DMS 273 (cell line): ENCODE measurements at regions not wholly inside any gene's neighbourhood (a gene's known extent, or its start where the extent isn't known, plus 50 kb on each side); places are given as distances from the start of the nearest gene placed in this dataset.
A peak's percentile ranks its signal among the peaks of the same experiment; 100 is the strongest.

Experiments
- DNase-seq: peaks from one replicate; lab custom pipeline; 2025; ENCODE audit not compliant: unreplicated experiment; lab: John Stamatoyannopoulos, UW

DNA sequence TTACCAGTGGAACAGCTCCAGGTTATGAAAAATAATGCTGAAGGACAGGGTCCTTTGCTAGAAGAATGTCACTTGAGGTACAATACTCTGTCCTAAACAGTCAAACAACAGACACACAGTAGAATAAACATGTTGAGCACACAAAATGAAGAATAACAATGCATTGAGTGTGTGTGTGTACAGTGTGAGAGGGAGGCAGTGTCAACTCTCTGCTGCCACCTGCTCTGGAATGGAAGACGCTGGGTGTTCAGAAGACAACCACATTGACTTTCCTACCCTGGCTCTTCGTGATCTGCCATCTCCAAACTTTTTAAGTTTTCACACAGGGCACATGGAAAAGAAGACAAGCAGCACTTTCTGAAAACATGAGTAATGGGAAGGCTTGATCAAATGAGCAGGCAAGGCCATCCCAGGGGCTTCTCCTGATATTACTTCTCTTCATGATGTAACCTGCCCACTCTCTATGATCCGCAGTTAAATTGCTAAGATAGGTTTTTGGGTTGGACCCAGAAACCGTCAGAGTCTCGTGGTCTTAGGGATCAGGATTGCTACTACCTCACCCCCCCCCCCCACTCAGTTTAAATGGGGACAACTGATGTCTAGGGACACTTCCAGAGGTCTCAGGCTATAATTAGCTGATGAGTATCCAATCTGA lies 533.2 kb upstream of the TNP1 start:
- no peak for DNase-seq

DNA sequence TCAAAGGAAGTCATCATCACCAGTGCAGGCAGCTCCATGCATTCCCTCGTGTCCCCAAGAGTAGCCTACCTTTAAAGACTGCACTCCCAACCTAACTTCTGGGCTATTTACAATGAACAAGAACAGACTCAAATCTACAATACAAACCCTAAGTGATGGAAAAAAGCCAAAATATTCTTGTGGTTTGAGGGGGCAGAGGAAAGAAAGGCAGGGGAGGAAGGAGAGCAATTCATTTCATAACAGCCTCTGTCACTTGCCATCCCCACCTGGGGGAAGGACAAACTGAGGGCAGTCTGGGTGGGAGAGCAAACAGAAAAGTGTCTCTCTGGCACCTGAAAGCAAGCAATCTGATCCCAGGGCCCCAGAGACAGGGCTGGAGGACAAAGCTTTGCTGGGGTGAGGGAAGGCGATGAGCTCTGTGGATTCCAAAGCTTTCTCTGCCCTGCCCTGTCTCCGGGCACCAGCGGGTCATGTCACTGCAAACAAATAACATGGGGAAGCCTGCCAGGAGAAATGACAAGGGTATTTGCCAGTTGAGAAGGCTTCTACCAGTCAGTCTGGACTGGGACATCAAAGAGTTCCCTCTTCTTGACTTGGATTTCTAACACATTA lies 528.0 kb upstream of the TNP1 start:
- DNase-seq = no peak

DNA sequence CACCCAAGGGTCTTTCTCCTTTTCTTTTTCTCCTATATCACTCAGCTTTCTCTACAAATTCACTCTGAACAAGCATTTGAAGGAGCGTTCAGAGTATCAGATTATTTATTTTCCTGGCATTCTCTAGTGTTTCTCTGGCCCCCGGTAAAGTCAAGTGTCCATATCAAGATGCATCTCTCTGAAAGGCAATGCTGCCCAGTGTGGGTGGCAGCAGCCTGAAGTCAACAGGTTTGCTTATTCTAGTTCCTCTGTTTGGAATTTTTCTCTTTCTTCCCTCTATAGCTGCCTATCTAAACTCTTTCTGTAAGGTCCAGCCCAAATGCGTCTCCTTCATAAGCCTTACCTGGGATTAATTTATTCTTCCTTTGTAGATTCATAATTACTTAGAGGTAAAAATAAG lies 526.2 kb upstream of the TNP1 start:
- DNase-seq = no peak

DNA sequence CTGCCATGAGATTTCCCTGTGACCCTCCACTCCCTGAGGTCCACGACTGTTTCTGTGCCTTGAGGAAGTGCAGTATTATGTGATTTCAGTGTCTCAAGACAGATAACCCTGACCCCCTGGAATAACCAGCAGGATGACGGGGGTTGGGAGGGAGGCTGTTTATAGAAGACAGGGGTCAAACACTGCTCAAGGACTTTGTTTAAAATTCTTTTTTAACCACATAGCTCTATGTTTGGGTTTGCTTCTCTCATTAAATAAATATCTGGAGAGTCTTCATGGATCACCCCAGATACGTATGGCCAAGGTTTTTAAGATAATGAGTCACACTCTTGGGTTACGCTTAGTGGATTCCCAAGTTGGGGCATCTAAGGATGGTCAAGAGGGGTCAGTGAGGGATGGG lies 523.8 kb upstream of the TNP1 start:
- no peak for DNase-seq

DNA sequence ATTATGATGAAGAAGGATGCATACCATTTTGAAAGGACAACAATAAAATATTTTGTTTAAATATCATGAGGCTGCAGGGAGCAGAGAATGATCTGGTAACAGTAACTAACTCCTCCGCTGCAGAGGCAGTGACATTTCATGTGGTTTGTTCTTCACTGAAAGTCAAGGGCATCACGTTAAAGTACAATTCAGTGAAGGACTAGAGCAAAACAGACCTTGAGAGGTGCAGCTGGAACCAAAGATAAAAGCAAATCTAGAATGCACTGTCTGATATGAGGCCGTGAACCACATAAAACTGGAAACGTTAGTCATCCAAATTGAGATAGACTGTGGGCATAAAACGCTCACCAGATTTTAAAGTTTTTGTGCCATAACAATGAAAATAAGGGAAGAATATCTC lies 522.9 kb upstream of the TNP1 start:
- no peak for DNase-seq

DNA sequence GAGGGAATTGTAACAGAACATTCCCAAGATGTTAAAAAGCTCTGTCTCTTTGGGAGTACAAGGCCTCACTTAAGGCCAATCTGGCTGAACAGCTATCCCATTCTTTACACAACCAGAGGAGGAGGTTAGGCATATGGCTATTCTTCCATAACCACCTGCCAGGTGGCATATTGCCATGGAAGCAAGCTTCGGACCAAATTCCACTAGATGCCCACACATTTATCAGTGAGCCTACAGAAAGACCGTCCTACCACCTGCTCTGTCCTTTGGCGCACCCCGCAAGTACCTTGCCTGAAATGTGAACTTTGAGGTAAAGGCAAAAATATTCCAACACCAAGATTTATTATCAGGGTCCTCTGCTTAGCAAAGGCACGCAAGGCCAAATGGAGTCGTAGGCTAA lies 519.9 kb upstream of the TNP1 start:
- peak; percentile 76 for DNase-seq

DNA sequence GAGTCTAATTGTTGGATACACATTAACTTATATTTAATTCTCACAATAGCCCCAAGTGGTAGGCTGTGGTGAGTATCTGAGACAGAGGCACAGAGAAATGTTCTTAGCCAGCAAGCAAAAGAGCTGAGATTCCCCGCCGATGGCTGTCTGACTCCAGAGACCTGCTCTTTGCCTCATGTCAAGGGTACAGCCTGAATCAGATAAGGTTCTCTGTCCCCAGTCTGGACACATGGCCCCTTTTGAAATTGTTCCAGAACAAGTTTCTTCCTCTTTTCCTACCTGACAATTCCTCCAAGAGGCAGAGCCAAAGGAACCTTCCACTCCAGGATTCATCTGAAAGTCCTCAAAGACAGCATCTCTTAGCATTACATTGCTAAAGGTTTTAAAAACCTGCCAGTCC lies 512.9 kb upstream of the TNP1 start:
- DNase-seq = no peak

DNA sequence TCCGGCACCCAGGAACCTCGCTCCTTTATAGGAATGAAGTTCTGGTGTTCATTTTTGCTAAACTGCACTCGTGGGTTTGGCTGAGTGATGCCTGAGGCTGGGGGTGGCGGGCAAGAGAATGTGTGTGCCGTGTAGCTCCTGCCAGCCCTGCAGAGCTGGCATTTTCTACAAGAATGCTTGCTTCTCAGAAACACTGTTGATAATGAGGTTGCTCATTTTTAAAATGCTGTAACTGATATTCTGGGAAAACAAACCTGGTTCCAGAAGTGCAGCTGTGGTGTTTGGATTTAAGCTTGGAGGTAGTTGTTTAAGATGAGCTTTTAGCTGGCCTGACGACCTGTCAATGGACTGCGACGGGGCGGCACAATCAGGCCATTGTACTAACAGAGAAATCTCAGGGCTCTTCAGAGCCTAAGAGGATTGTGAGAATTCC lies 511.9 kb upstream of the TNP1 start:
- no peak for DNase-seq

DNA sequence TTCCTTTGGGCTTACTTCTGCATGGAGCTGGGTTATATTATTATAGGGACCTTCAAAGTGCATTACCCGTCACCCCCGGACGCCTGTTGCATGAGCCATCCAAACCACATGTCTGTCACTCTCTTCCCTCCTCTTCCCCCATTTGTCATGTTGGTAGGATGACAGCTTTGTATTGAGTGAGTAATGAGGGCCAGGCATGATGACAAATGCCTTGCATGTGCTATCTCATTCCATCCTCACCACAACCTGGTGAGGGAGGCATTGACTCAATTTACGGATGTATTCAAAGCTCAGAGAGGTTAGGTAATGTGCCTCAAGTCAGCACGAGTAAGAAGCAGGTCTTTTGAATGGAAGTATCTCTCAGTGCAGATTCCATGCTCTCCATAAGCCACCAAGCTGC lies 510.5 kb upstream of the TNP1 start:
- DNase-seq = no peak

DNA sequence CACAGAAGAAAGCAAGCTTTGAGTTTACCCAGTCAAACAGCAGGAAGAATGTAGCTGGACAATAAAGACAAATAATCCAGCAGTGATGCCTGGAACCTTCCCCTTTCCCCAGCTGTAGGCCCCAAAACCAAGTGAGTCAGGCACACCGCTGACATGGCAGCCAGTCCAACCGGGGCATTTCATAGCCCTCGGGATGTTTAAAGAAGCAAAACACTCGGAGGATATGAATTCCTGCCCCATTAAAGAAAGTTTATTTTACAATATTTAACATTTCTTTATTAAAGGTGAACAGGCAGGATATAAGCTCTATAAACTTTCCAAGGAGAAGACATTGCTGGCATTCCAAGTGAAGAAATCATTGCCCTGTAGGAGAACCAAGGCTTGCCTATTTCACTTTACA lies 507.6 kb upstream of the TNP1 start:
- DNase-seq = no peak

DNA sequence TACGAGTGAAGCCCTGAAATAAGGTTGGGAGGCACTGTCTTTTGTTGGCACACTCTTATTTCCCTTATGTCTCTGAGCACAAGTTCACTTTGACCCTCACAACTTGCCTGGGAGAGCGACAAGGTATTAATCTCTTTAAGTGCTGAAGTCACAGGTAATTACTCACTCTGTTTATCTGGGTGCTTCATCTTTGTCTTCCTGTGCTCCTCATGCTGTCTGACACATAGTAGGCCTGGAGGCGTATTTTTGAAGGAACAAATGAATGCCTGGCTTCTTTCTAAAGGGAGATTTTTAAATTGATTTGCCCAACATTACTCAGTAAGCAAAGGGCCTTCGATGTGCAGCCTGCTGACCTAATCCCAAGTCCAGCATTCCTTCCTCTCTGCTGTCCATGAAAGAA lies 507.1 kb upstream of the TNP1 start:
- DNase-seq = no peak

DNA sequence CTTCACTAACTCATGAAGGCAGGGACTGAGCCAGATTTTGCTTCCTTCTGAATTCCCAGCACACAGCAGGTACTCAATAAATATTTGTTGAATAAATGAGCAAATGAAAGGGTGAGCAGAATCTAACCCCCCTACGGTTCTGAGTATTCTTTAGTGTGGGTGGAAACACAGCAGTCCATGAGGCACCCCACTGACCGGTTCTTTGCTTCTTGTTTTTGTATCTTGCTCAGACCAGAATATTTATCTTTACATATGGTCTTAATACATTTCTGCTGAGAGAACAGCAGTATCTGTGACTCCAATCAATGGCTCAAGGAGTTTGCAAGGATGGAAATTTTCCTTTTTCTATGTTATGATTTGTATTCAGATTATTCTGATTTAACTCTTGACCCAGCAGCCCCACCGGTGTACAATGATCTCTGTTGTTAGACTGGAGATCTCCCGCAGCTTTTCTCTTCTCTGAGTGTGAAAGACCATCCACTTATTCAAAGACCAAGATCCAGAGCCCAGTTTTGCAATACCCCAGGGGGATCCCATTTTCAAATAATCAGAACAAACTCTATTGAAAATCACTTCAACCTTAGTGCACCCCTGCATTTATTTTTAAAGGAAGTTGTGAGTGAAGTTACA lies 506.5 kb upstream of the TNP1 start:
- no peak for DNase-seq

DNA sequence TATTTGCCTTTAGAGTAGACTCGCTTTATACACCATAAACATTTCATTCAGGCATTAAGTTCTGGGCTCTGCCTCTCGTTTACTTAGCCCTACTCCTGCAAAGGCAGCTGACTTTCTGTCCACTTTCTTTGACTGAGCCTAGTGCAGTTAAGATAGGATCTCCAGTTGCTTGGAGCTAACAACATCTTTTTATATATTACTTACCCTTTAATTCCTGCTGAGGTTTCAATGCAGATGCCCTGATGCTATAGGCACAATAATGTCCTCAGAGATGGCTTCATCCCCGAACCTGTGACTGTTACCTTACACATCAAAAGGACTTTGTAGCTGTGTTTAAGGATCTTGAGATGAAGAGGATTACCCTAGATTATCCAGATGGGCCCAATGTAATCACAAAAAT lies 505.8 kb upstream of the TNP1 start:
- no peak for DNase-seq

DNA sequence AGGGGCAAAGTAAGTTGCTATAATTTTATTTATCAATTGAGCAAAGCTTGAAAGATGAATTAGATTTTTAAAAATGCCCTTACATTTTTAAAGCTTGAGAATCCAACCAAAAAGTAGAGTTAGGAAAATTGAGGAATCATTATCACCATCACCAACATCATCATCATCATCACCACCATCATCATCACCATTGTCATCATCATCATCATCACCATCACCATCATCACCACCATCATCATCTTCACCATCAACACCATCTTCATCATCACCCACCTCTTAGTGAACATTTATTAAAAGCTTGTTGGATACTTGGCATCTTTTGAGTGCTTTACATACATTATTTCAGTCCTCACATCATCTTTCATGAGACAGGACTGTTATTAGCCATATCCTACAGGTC lies 504.4 kb upstream of the TNP1 start:
- DNase-seq = no peak

DNA sequence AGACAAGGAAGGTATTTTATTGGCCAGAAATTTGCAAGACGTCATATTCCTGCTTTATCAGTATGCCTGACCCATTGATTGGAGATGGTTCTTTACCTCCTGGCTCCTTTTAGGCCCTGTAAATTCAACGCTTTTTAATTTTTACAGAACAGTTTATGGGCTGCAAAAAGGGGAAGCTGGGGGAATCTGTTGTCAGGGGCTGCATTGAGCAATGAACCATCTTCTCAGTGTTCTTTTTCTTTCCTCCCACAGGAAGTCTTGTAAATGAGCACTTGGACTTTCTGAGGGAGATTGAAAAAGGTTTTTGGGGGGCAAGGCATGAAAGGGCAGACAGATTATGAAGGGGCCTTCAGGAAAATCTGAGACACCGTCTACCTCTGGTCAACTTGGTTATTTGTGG lies 503.6 kb upstream of the TNP1 start:
- no peak for DNase-seq

DNA sequence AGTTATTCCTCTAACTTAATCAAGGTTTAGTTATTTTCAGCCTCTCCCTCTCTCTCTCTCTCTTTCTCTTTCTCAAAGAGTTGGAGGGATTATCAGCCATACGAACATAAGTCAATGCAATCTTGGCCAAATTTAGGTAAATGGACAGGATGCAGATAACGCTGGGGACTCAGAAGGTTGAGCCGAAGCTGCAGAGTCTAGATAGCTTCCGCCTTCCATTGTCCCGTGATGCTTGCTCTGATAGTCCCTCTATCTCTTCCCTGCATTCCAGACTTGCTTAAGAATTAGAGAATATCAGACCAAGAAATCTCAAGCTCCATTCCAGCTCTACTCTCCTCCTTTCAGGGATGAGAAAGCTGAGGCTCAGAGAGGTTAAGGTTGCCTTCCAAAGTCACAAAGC lies 502.8 kb upstream of the TNP1 start:
- DNase-seq = no peak

DNA sequence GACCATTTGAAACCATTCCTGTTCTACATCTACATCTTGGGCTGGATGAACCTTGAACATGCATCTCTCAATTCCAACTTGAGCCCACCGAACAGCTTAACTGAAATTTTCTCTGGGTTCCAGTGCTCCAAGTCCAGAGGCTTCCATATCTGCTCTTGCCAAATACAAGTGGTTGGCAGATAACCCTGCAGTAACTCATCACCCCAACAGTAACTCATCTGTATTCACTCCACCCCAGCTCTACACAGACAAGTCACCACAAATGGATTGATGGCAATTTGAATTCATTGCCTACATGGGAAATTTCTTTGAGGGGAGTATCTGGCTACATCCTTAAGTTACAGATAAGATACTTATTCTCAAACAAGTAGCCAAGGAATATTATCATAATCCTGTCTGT lies 502.4 kb upstream of the TNP1 start:
- DNase-seq = no peak

DNA sequence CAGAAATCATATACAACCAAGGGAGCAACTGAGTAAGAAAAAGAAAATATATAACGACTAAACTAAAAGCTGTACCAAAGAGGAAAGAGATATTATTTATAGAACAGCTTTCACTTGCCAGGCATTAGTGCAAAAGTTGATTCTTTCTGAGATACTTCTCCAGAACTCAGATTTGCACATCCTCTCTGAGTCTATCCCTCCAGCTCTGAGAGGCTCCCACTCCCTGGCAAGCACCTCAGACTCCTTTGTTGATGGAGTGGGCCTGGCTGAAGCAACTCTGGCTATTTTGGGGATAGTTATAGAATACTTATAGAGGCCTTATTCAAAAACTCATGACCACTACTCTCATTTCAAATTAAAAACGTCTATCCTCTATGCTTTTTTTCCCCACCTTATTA lies 501.6 kb upstream of the TNP1 start:
- DNase-seq = no peak

DNA sequence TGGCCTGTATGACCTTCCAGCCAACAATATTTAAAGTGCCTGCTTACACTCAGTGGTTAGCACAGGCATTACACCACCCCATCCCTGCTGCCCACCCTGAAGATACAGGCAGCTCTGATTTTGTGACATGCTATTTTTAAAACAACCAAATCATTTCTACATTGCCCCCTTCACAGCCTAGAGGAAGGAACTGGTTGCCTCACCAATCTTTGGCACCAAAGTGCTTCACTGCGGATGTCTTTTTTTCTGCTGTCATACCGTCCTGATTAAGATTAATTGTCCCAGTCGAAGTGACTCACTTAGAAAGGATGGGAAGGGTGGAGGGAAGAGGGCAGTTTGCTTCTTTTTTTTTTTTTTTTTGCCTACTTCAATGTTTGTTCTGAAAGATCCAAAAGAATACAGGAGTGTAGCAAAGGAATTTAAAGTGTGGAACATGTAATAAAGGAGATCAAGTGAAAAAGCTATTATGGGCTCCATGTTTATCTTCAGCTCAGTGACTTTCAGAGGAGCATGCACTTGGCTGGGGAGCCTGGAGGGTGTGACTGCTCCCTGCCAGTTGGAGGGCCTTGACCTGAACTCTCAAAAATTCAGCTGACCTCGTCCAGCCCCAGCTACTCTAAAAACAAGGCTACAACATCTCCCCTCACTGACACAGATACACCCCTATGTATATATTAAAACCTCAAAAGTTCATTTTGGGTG lies 501.1 kb upstream of the TNP1 start:
- DNase-seq = no peak

DNA sequence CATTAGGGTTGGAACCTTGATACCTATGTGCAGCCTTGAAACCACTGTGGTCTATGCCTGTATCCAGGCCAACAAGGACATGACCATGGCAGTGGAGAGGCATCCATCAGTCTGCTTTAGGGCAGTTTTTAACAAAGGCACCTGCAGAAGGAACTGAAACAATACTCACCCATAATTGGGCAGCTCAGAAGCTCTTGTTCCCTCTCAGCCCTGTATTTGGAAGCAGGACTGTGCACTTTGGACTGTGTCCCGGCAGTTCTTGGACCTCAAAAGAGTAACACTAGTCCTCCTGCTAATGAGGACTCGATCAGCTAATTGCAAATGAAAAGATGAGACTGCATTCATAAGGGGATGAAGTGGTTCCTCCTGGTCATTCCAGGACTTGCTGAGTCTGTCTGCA lies 500.2 kb upstream of the TNP1 start:
- no peak for DNase-seq

DNA sequence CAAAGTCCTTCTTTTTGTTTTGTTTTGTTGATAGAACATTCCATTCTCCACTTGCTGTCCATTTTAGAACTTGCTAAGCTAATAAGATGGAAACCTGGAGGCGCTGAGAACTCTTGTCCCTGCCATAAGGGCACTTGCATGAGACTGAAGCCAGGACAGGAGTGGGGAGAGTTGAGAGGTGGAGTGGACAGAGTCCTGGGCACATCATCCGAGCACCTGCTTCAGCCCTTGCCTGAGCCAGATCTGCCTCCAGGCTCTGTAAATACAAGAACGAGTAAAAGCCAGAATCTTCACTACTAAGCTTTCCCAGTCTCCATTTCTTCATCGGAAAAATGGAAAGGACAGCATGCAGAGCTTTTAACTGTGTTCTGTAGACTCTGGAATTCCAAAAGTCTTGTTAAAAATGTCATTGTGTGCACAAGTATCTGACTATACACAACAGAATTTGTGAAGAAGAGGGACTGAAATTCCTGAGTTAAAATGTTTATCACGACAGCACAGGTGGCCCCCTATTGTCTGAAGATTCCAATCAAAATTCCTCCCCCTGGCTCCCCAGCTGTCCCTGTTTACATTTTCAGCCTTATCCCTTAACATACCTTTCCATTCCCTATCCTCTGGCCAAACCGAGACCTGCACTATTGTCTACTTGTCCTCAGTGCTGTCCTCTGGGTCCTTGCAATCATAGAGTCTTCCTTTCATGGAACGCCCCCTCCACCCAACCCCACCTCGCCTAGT lies 498.2 kb upstream of the TNP1 start:
- peak; percentile 7 for DNase-seq

DNA sequence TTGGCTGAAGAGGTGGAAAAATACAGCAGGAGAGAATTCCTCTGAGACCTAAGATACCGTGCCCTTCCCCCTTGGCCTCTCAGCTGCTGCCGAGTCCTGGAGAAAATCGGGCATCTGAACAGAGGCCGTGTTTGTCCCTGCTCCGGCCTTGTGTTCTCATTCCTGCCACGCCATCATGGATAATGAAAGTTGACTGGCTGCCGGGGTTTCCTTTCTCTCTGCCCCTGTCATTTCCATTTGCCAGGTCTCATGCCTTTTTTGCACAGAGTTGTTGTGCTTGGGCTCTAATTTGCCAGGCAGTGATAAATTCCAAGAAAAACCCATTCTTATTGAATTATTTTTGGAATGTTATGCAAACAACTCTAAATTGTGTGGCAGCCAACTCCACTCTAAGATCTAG lies 496.9 kb upstream of the TNP1 start:
- no peak for DNase-seq
